ENCODE measurements at regions not wholly inside any gene's neighbourhood (a gene's known extent, or its start where the extent isn't known, plus 50 kb on each side); places are given as distances from the start of the nearest gene placed in this dataset.

- ATAC-seq: no peak
Observed at GRCh38 chr2:23230885-23231284, 154.1 kb upstream of the KLHL29 start.

- ATAC-seq: no peak
Observed at GRCh38 chr2:23231865-23232264, 153.1 kb upstream of the KLHL29 start.

DNA sequence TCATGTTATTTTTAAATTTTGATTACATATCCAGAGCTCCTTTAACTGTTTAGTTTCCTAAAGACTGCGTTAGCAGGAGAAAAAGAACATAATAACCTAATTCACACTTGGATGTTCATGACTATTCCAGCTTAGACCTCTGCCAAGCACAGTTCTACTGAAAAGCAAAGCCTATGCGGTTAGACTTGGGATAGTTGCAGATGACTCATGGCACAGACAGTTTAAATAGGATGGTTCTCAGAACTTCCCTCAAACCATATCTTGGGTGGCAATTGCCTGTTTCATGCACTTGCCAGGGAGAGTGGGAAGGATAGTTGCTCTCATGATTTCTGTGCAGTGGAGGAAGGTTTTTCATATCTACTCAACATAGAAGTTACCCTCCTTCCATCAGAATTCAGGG is 149.7 kb upstream of the KLHL29 start:
- no peak for ATAC-seq

- no peak for ATAC-seq
Observed at GRCh38 chr2:23235736-23236135, 149.2 kb upstream of the KLHL29 start.

DNA sequence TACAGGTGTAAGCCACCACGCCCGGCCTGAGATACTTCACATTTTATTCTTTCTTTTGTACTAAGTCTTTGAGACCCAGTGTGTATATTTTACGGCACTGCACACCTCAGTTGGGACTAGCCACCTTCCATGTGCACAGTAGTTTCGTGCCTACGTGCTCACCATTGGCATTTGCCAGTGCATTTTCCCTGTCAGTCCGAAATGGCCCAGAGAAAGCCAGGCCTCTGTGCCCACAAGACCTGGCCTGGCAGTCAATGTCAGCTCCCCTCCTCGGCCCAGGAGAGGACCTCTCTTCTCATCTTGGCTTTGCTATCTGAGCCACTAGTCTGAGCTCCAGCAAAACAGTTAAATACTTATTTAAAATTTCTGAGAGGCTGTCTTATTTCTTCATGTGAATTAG is 147.8 kb upstream of the KLHL29 start:
- ATAC-seq: no peak

- ATAC-seq: no peak
Observed at GRCh38 chr2:23238011-23238657, 146.8 kb upstream of the KLHL29 start.

DNA sequence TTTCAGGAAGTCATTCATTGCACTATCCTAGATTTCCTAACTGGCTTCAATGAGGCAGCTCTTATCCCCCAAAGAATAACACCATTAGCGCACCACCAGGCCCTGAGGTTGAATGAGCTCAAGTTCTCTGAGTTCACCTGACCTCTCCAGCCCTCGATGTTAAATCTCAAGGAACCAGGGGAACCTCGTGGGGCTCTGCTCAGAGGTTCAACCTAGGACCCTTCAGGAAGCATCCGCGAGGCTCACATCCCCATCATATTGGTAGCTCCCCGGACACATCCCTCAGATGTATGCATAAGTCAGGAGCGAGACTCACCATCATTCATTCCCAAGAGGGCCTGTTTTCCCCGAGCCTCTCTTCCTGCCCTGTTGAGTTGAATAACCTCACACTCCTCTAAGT is 145.6 kb upstream of the KLHL29 start:
- no peak for ATAC-seq

DNA sequence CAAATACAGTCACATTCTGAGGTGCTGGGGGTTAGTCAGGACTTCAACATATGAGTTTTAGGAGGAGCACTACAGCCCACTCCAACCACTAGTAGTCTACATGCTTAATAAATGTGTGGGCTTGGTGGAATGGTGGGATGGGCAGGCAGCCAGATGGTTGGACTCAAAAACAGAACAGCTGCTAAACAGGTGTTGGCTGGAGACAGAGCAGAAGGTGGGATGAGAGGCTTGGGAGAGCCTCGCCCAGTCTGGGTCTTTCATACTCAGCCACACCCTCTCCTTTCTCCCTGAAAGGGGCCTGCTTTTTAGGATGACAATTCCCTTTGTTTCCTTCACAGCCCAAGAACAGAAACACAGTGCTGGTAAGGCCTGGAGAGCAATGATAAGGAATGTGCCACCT is 143.9 kb upstream of the KLHL29 start:
- no peak for ATAC-seq

- no peak for ATAC-seq
Observed at GRCh38 chr2:23241611-23242245, 143.3 kb upstream of the KLHL29 start.

- ATAC-seq: no peak
Observed at GRCh38 chr2:23243073-23243659, 141.8 kb upstream of the KLHL29 start.

DNA sequence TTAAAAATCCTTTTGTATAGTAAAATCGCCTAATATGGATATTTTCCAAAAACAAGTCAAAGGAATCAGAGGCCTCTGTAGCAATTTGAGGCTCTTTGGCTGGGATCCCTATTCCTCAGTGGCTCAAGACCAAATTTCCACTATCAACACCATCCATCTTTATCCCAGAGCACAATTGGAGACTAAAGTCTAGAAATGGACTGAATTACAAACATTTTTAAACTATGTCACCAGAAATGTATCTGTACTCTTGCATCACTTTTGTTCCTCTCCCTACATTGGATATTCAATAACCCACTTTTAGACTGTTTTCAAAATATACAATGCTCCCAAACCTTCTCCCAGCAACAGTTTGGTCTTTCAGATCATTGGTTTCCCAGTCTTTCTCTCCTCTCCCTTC is 140.4 kb upstream of the KLHL29 start:
- ATAC-seq: no peak

GRCh38 chr2:23246992-23247683 is 137.8 kb upstream of the KLHL29 start:
- ATAC-seq: no peak

GRCh38 chr2:23248667-23249066 is 136.3 kb upstream of the KLHL29 start:
- ATAC-seq: no peak

- no peak for ATAC-seq
Observed at GRCh38 chr2:23249348-23249747, 135.6 kb upstream of the KLHL29 start.

DNA sequence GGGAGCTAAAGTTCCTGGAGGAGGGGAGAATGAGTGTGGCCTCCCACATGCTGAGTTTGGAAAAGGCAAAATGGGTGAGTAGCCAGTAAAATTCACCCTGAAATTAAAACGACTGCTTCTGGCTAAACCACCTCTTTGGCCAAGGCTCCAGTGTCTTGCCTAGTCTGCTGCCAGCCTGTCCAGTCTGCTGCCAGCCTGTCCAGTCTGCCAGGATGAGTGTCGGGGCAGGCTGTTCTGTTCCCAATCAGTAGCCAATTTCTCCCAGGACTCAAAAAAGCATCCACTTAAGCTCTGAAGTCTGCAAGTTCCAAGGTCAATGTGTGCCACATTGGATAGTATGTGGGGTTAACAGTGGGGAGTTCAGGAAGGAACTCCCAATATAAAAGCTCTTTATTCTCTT is 134.6 kb upstream of the KLHL29 start:
- ATAC-seq: no peak

DNA sequence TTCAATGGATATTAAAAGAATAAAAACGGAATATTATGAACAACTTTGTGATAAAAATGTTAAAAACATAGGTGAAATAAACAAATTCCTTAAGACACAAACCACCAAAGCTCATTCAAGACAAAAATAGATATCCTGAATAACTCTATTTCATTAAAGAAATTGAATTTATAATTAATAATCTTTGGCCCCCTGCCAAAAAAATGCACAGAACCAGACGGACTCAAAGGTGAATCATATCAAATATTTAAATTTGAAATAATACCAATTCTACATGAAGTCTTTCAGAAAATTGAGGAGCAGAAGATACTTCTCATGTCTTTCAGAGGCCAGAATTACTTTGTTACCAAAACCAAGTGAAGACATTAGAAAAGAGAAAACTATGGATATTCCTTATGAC is 128.3 kb upstream of the KLHL29 start:
- ATAC-seq: no peak

DNA sequence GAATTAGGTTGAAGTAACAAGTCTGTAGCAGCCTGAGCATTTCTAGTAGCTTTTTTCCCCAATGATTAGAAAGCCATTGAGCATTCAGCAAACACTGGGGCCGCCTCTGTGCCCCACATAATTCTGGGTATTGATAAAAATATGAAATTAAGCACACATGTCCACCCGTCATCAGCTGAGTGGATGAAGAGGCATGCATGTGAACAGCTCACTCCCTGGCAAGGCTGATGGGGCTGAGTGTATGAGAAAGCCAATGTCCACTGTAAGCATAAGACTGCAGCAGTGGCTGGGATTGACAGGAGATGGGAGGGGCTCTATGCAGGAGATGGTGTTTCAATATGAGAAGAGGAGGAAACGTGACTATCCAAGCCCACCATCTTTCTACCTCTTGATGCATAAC is 124.4 kb upstream of the KLHL29 start:
- ATAC-seq: no peak

GRCh38 chr2:23268467-23269263 is 116.3 kb upstream of the KLHL29 start:
- no peak for ATAC-seq

- no peak for ATAC-seq
Observed at GRCh38 chr2:23269747-23270146, 115.2 kb upstream of the KLHL29 start.

GRCh38 chr2:23270810-23271209 is 114.2 kb upstream of the KLHL29 start:
- no peak for ATAC-seq

DNA sequence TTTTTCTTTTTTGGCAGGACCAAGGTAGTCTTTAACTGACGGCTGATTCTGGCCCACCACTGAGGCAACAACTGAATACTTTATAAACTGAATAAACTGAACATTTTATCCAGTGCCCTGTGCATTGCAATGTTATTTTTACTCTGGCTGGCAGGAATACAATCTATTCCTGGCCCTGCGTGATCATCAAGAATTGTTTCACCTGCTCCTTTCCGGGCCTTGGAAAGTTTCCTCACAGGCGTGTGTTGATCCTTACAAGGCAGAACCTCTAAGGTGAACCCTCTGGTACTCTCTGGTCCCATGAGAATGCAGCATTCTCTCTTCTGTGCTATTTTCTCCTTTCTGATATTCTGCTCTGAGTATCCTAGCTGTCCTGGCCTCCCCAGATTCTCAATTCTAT is 113.7 kb upstream of the KLHL29 start:
- ATAC-seq: no peak

- ATAC-seq: no peak
Observed at GRCh38 chr2:23273786-23274185, 111.2 kb upstream of the KLHL29 start.

DNA sequence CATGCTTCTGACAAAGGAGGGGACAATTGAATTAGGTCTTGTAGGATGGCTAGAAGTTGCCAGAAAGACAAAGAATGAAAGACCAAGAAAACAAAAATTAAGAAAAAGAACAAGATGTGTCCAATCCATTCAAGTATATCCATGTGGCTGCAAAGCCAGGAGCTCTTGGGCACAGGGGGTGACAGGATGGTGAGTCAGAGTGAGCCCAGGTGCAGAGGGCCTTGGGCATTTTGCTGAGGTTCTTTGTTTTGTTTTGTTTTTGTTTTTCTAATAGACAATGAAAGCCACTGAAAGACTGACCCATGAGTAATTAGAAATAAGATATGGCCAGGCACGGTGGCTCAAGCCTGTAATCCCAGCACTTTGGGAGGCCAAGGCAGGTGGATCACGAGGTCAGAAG is 104.6 kb upstream of the KLHL29 start:
- no peak for ATAC-seq

All from esophagus mucosa (tissue), 1 donor.